ENCODE measurements at regions not wholly inside any gene's neighbourhood (a gene's known extent, or its start where the extent isn't known, plus 50 kb on each side); places are given as distances from the start of the nearest gene placed in this dataset.

GRCh38 chr5:12477554-12477953 lies 573.3 kb upstream of the CTNND2 start:
- H3K27me3 ChIP-seq (ENCODE audit: control insufficient read depth in 3 of 3, insufficient read depth in 3 of 3, low read length in 2 of 3): no peaks in the 10 kb centered on the region
- DNase-seq (no peak), ATAC-seq (ENCODE audit: insufficient read depth, low FRiP score) (no peak)
- H3K27ac ChIP-seq (ENCODE audit: low read depth in 1 of 2, low read length in 1 of 2): no peak overlapping the region
- 90% methylated on average over 2 of the region's 2 CpGs for WGBS, 2 donors
- H3K4me1 ChIP-seq (ENCODE audit: control insufficient read depth in 5 of 5, insufficient read depth in 5 of 5, low read length in 5 of 5): no peaks in the 10 kb centered on the region
- H3K4me3 ChIP-seq: no peak overlapping the region
- H3K9me3 ChIP-seq (ENCODE audit: control insufficient read depth in 4 of 4, insufficient read depth in 3 of 4, low read length in 3 of 4): peaks cover 0 to 4% (median 0%) of the 10 kb centered on the region in 4 donors
- H3K36me3 ChIP-seq (ENCODE audit: control insufficient read depth in 4 of 4, insufficient read depth in 4 of 4, low read length in 4 of 4): no peaks in the 10 kb centered on the region
- H3K9ac ChIP-seq (ENCODE audit: insufficient read depth in 1 of 2, low read length in 2 of 2): no peak overlapping the region
- no peak for TF ChIP-seq CTCF (IDR thresholded peaks at IDR 0.05; ENCODE audit: control extremely low read depth, extremely low read depth)

- Histone ChIP-seq H3K27me3 (ENCODE audit: control insufficient read depth in 3 of 3, insufficient read depth in 3 of 3, low read length in 2 of 3) (no peaks in the 10 kb centered on the region), H3K36me3 (ENCODE audit: control insufficient read depth in 4 of 4, insufficient read depth in 4 of 4, low read length in 4 of 4) (no peaks in the 10 kb centered on the region), H3K9me3 (ENCODE audit: control insufficient read depth in 4 of 4, insufficient read depth in 3 of 4, low read length in 3 of 4) (peaks cover 0 to 10% (median 3%) of the 10 kb centered on the region in 4 donors), H3K4me3 (no peak overlapping the region), H3K4me1 (ENCODE audit: control insufficient read depth in 5 of 5, insufficient read depth in 5 of 5, low read length in 5 of 5) (no peaks in the 10 kb centered on the region), H3K27ac (ENCODE audit: low read depth in 1 of 2, low read length in 1 of 2) (no peak overlapping the region), H3K9ac (ENCODE audit: insufficient read depth in 1 of 2, low read length in 2 of 2) (no peak overlapping the region)
- DNase-seq (no peak), ATAC-seq (ENCODE audit: insufficient read depth, low FRiP score) (no peak)
- WGBS, 2 donors: 90 to 94% methylated on average over 4 of the region's 4 CpGs
- no peak for TF ChIP-seq CTCF (IDR thresholded peaks at IDR 0.05; ENCODE audit: control extremely low read depth, extremely low read depth)
Measured at GRCh38 chr5:12467799-12468198, 563.6 kb upstream of the CTNND2 start.

DNA sequence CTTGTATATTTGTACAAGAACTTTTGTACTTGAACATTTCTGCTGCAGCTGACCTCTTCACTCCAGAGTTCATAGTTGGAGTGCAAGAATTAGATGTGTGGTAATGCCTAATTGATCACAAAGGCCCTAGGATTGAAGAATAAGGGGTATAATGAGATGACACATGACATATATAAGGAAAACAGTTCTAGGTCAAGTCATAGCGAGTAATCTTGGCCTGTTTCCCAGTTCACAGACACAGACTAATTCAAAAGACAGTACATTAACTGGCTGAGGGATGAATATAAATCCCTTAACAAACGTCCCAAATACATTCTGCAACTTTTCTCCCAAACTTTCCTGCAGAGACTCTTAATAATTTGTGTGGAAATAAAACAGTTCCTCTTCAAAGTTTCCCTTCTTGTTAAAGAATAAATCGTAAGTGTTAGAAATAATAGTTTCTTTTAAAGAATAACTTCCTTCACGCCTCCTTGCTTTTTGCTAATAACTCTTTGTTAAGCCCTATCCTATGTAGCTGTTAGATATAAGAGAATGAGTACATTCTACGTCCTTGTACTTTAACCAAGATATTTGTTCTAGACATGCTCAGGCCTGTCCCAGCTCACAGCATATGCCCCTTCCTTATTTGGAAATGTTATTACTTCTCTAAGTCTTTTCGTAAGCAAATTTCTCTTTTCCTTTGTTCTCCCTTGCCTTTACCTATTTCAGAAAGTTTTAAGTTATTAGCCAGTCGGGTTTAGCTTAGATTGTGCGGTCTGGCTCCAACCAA lies 556.4 kb upstream of the CTNND2 start:
- H3K4me3 ChIP-seq: no peak overlapping the region
- peaks cover 0 to 3% (median 0%) of the 10 kb centered on the region in 4 donors for H3K9me3 ChIP-seq (ENCODE audit: control insufficient read depth in 4 of 4, insufficient read depth in 3 of 4, low read length in 3 of 4)
- H3K4me1 ChIP-seq (ENCODE audit: control insufficient read depth in 5 of 5, insufficient read depth in 5 of 5, low read length in 5 of 5): no peaks in the 10 kb centered on the region
- no peak overlapping the region for H3K9ac ChIP-seq (ENCODE audit: insufficient read depth in 1 of 2, low read length in 2 of 2)
- TF ChIP-seq CTCF (IDR thresholded peaks at IDR 0.05; ENCODE audit: control extremely low read depth, extremely low read depth): no peak
- H3K36me3 ChIP-seq (ENCODE audit: control insufficient read depth in 4 of 4, insufficient read depth in 4 of 4, low read length in 4 of 4): no peaks in the 10 kb centered on the region
- WGBS, 2 donors: 64 to 71% methylated on average over 8 of the region's 8 CpGs
- no peak overlapping the region for H3K27ac ChIP-seq (ENCODE audit: low read depth in 1 of 2, low read length in 1 of 2)
- ATAC-seq (ENCODE audit: insufficient read depth, low FRiP score): no peak
- no peaks in the 10 kb centered on the region for H3K27me3 ChIP-seq (ENCODE audit: control insufficient read depth in 3 of 3, insufficient read depth in 3 of 3, low read length in 2 of 3)
- peak in 1 of 3 donors; percentile 11 for DNase-seq

Data from lung (tissue), 11 donors.